Endometrium (tissue), 2 donors: ENCODE measurements at regions not wholly inside any gene's neighbourhood (a gene's known extent, or its start where the extent isn't known, plus 50 kb on each side); places are given as distances from the start of the nearest gene placed in this dataset.
"Not testable (repeated sequence)": the region's sequence is repeated elsewhere in the genome, so short reads cannot be mapped to it uniquely, and the experiment has no call there.

Source experiments
- FAIRE-seq: peaks from 2 replicates; lab custom pipeline; 2012; peaks lifted over from hg19 to GRCh38; lab: Jason Lieb, UNC
- donor health status: control.
- donor health status: control.

DNA sequence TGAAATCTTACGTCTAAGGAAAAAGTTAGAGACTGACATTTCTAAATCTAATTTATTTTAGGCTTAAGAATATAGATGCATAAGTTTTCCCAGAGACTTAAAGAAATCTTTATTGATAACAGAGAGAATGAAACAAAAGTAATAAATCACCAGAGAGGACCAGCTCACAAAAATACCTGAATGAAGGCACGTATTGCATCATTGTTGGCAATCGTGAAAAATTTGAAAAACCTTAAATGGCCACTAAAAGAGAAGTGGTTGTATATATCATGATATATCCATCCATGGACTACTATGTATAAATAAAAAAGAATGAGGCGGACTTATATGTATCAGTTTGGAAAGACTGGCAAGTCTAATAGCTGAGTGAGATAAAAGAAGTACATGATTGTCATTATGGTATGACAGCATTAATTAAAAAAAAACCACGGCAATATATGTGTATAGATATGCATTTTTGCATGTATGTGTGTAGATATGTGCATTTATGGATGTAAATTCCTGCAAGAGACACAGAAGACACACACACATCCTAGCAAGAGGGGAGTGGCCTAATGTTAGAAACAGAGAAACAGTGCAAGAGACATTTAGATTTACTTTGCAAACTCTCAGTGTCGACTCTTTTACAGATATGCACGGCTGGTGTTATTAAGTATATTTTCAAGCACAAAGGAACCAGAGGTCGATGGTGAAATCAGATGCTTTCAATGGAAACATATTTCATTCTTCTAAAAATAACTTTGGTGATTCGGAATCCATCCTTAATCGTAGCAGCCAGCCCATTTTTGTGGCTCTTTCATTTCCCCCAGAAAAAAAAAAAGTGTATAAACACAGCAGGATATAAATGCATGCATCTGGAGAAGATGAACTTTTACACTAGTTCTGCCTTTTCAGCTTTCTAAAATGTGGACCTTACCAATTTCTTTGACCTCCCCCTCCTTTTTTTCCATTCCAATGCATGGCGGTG, 156.1 kb upstream of the SALL4 start:
- no peak for FAIRE-seq

GRCh38 chr20:51955756-51956155, 153.4 kb upstream of the SALL4 start:
- no peak for FAIRE-seq

DNA sequence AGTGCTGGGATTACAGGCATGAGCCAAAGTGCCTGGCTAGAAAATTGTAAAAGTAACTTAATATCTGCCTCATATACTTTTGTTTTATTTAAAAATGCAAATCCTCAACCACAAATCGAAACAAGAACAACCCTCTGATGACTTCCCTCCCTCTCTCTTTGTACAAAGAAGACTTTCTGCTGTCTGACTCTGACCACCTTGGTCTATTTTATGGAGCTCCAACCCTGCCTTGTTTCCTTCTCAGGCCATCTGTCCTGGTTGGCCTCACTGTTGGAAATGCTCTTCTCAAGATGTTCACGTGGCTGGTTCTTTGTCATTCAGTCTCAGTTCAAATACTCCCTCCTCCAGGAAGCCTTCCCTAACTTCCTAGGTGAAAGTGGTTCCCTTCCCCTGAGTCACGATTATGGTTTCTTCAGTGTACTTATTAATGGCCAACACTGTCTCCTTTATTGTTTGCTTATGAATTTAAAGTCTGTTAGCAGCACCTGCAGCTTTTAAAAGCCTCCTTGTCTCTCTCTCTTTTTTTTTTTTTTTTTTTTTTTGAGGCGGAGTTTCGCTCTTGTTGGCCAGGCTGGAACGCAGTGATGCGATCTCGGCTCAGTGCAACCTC, 151.5 kb upstream of the SALL4 start:
- no peak for FAIRE-seq

DNA sequence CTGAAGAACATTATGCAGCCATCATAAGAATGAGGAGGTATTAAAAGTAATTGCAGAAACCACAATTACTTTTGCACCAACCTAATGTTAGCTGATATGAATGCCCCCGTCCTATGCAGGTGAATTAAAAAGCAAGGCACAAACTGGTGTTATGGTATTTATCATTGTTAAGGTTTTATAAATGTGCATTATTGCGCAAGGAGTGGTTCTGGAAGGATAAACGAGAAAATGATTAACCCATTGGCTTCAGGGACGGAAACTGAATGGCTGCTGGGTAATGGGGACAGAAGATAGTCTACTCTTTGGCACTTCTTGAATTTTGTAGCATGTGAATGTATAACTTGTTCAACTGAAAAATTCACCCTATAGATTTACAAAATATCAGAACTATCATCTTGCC, 148.6 kb upstream of the SALL4 start:
- FAIRE-seq: no peak

GRCh38 chr20:51946586-51946985, 144.3 kb upstream of the SALL4 start:
- FAIRE-seq: no peak

GRCh38 chr20:51945881-51946280, 143.6 kb upstream of the SALL4 start:
- FAIRE-seq: no peak

- FAIRE-seq: no peak
Measured at GRCh38 chr20:51945177-51945576, 142.9 kb upstream of the SALL4 start.

DNA sequence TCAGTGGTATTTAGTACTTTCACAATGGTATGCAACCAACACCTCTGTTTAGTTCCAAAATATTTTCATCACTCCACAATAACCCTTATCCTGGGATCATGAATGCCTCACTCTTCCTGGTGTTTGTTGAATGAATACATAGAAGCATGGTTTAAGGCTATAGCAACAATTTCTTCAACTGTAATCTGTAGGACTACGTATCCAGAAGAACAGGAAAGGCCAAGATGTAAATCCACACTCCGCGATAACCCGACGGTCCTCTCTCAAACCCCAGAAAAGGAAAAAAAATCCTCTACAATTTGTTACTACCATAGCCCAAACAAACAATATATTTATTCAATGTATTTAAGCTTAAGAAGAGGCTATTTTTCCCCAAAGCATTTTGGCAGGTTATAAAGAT, 141.4 kb upstream of the SALL4 start:
- no peak for FAIRE-seq

DNA sequence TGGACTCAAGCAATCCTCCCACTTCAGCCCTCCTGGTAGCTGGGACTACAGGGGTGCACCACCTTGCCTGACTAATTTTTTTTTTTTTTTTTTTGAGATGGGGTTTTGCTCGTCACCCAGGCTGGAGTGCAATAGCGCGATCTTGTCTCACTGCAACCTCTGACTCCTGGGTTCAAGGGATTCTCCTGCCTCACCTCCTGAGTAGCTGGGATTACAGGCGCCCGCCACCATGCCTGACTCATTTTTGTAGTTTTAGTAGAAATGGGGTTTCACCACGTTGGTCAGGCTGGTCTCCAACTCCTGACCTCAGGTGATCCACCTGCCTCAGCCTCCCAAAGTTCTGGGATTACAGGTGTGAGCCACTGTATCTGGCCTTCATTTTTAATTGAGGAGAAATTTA, 141.0 kb upstream of the SALL4 start:
- not testable (repeated sequence) for FAIRE-seq

GRCh38 chr20:51941503-51941902, 139.2 kb upstream of the SALL4 start:
- FAIRE-seq: no peak

DNA sequence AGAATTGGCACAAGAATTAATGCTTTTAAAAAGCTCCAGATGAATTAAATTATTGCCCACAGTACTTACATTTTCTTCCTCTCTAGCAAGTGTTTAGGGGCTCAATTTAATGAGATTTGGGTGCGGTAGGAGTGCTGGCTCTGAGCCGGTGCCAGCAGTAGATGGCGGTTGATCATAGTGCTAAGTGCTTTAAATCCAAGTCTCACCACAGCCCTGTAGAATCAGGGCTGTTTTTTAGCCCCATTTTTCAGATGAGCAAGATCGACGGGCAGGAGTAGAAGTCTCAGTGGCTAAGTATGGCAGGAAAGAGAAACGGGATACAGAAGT, 136.9 kb upstream of the SALL4 start:
- FAIRE-seq: no peak

GRCh38 chr20:51938559-51939258, 136.4 kb upstream of the SALL4 start:
- no peak for FAIRE-seq

DNA sequence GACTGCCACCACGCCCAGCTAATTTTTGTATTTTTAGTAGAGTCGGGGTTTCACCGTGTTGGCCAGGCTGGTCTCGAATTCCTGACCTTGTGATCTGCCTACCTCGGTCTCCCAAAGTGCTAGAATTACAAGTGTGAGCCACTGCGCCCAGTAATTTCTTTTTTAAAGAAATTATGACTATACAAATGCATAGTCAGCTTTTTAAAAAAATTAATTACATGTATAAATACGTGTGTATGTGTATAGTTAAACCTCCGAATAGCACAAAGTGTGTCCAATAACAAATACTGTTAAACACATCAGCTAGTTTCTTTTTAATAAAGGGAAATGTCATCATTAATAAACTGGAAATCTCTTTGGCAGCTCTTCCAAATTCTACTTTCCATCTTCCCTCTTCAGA, 135.5 kb upstream of the SALL4 start:
- FAIRE-seq: no peak

DNA sequence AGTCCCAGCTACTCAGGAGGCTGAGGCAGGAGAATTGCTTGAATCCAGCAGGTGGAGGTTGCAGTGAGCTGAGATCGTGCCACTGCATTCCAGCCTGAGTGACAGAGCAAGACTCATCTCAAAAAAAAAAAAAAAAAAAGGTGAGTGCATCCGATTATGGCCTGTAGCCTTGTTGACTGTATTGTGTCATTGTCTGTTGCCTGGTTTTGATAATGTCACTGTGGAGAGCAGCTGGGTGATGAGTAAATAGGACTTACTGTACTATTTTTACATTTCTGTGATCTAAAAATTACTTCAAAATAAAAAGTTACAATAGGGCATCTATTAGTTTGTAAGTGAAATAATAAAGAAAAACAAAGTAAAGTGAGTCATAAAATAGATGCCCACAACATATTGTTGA, 134.1 kb upstream of the SALL4 start:
- FAIRE-seq: no peak

GRCh38 chr20:51935003-51935358, 132.7 kb upstream of the SALL4 start:
- FAIRE-seq: no peak

GRCh38 chr20:51934301-51935002, 132.1 kb upstream of the SALL4 start:
- FAIRE-seq: no peak

GRCh38 chr20:51931371-51931781, 129.1 kb upstream of the SALL4 start:
- no peak for FAIRE-seq

DNA sequence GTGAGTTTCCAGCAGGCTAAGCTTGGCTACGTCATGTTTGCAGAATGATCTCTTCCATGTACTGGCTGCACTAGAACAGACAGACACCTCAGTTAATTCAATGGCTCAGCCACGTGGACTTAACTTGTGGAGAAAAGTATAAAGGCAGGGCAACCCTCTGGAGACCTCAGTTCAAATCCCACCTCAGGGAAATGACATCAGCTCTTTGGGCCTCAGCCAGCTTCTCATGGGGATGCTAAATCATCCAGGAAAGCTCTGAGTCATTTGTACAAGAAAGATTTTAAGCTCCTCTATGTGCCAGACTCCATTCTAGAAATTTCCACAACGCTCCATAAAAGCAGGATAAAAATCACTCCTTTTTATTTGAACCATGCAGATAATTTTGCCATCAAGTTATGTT, 128.5 kb upstream of the SALL4 start:
- FAIRE-seq: no peak

DNA sequence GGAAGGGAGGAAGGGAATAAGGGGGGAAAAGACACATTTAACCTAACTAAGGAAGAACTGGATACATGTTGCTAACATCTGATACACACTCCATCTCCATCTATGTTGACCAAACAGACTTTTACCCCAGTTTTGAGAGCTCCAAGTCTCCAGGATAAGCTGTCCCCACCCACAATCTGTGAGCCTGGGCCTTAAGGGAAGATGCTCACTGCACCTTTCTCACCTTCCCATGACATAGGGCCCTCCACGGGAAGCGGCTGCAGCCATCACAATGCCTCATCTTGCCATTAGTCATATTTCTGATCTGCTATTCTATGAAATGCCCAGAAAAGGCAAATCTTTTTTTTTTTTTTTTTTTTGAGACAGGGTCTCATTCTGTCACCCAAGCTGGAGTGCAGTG, 126.6 kb upstream of the SALL4 start:
- no peak for FAIRE-seq

DNA sequence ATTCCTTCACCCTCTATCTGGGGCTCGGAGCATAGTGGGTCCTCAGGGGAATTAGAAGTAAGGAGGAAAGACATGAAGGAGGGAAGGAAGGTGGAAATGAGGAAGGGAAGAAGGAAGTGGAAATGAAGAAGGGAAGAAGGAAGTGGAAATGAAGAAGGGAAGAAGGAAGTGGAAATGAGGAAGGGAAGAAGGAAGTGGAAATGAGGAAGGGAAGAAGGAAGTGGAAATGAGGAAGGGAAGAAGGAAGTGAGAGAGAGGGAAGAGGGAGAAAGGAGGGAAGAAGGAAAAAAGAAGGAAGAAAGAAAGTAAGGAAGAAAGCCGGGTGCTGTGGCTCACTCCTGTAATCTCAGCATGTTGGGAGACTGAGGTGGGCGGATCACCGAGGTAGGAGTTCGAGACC, 125.6 kb upstream of the SALL4 start:
- not testable (repeated sequence) for FAIRE-seq

DNA sequence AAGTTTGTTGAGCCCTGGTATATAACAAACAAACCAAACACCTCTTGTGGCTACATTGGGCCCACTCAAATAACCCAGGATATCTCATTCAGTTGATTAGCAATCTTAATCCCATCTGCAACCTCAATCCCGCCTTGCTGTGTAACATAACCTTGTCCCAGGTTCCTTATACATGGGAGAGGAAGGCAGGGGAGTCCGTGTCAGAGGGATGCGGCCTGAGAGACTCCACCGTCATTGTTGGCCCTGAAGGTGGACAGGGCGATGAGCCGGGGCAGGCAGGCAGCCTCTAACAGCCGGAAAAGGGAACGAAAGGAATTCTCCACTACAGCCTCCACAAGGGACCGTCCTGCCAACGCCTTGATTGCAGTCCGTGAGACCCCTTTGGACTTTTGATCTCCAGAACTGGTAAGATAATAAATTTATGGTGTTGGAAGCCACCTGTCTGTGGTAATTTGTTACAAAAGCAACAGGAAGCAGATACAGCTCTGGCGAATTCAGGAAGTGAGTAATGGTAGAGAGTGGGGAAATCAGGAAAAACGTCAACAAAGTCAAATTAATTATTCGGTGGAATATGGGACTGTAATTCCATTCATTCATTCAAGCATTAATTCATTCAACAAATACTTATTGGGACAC, 124.5 kb upstream of the SALL4 start:
- no peak for FAIRE-seq

DNA sequence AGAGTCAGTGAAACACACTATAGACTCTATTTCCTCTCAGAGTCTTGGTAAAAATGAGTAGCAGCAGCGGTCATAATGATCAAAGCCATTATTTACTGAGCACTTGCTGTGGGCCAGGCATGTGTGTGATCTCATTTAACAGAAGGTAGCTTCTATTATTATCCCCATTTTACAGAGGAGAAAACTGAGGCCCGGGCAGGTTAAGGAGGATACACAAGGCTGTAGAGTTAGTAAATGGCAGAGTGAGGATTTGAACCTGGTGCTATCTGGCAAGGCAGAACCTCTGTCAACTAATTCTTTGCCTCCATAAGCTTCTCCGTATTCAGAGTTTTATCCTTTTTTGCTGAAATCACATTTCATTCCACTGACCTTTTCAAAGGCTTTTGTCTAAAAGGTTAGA, 122.2 kb upstream of the SALL4 start:
- FAIRE-seq: no peak
